ENCODE measurements at regions not wholly inside any gene's neighbourhood (a gene's known extent, or its start where the extent isn't known, plus 50 kb on each side); places are given as distances from the start of the nearest gene placed in this dataset.

DNA sequence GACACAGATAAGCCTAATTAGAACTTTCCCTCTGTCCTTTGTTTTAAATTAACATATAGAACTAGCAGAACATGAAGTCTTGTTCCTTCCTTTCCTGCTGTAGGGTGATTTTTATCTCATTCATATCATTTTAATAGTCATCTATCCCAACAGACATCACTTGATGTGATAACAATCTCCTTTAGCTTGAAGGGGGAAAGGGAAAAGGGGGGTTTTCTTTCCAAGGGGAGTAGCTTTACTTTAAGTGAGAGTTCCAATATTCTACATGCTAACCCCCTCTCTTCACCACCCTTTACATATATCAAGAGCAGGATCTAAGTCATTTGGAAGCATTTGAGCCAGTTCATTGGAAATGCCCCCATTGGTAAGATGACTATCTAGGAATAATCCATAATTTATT, 241.9 kb downstream of the HHIPL2 start:
- Histone ChIP-seq H3K27ac (no peak overlapping the region), H3K9me3 (ENCODE audit: low read depth) (no peaks in the 10 kb centered on the region), H3K4me3 (no peak overlapping the region), H3K36me3 (replicated peaks; ENCODE audit: insufficient read depth, low read depth) (no peaks in the 10 kb centered on the region), H4K20me1 (ENCODE audit: insufficient read depth, poor library complexity, severe bottlenecking) (no peaks in the 10 kb centered on the region), H3K4me2 (no peak overlapping the region), H3K79me2 (no peaks in the 10 kb centered on the region), H3K9me2 (replicated peaks; ENCODE audit: insufficient read depth) (no peaks in the 10 kb centered on the region), H3K4me1 (ENCODE audit: insufficient read depth) (no peaks in the 10 kb centered on the region), H3K27me3 (no peaks in the 10 kb centered on the region), H2AFZ (no peak overlapping the region)
- DNase-seq (ENCODE audit: low spot score), result no peak
- TF ChIP-seq EZH2 (IDR thresholded peaks at IDR 0.05; ENCODE audit: borderline replicate concordance) (no peak), EZH2phosphoT487 (IDR thresholded peaks at IDR 0.05; ENCODE audit: low read depth, severe bottlenecking, unreplicated experiment) (no peak)
- TF ChIP-seq, protein P1, sequence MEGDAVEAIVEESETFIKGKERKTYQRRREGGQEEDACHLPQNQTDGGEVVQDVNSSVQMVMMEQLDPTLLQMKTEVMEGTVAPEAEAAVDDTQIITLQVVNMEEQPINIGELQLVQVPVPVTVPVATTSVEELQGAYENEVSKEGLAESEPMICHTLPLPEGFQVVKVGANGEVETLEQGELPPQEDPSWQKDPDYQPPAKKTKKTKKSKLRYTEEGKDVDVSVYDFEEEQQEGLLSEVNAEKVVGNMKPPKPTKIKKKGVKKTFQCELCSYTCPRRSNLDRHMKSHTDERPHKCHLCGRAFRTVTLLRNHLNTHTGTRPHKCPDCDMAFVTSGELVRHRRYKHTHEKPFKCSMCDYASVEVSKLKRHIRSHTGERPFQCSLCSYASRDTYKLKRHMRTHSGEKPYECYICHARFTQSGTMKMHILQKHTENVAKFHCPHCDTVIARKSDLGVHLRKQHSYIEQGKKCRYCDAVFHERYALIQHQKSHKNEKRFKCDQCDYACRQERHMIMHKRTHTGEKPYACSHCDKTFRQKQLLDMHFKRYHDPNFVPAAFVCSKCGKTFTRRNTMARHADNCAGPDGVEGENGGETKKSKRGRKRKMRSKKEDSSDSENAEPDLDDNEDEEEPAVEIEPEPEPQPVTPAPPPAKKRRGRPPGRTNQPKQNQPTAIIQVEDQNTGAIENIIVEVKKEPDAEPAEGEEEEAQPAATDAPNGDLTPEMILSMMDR (IDR thresholded peaks at IDR 0.05; ENCODE audit: poor library complexity), result no peak

DNA sequence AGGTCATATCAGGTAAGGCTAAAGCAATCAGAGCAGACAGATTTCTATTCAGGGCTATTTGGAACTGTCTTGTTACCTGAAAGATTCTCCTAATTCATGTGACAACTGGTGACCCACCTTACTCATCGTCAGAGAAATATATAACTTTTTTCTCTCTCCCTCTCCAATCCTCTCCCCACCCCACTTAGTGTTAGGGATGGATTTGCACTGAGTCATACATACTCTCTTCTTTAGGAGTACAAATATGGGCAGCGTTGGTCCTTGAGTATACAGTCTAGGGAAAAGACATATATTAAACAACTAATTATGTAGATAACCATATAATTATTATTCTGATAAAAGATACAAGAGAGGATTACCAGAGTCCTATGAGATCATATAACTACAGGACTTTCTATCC, 246.3 kb downstream of the HHIPL2 start:
- Histone ChIP-seq H3K9me3 (ENCODE audit: low read depth) (no peaks in the 10 kb centered on the region), H3K9me2 (replicated peaks; ENCODE audit: insufficient read depth) (no peaks in the 10 kb centered on the region), H3K4me2 (no peak overlapping the region), H2AFZ (no peak overlapping the region), H3K27ac (no peak overlapping the region), H3K4me3 (no peak overlapping the region), H3K79me2 (no peaks in the 10 kb centered on the region), H4K20me1 (ENCODE audit: insufficient read depth, poor library complexity, severe bottlenecking) (no peaks in the 10 kb centered on the region), H3K4me1 (ENCODE audit: insufficient read depth) (no peaks in the 10 kb centered on the region), H3K36me3 (replicated peaks; ENCODE audit: insufficient read depth, low read depth) (no peaks in the 10 kb centered on the region), H3K27me3 (no peaks in the 10 kb centered on the region)
- DNase-seq (ENCODE audit: low spot score), result no peak
- TF ChIP-seq, protein P1 (IDR thresholded peaks at IDR 0.05; ENCODE audit: poor library complexity), result no peak
- TF ChIP-seq EZH2 (IDR thresholded peaks at IDR 0.05; ENCODE audit: borderline replicate concordance) (no peak), EZH2phosphoT487 (IDR thresholded peaks at IDR 0.05; ENCODE audit: low read depth, severe bottlenecking, unreplicated experiment) (no peak)
- 75% methylated on average over 2 of the region's 2 CpGs for WGBS (ENCODE audit: low lambda C conversion rate, missing lambda C conversion rate)

DNA sequence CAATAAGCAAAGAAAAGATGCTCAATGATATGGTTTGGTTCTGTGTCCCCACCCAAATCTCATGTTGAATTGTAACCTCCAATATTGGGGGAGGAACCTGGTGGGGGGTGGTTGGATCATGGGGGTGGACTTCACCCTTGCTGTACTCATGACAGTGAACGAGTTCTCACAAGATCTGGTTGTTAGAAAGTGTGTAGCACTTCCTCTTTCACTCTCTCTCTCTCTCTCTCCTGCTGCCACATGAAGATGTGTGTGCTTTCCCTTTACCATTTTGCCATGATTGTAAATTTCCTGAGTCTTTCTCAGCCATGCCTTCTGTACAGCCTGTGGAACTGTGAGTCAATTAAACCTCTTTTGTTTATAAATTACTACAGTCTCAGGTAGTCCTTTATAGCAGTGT, 248.4 kb downstream of the HHIPL2 start:
- Histone ChIP-seq H3K27me3 (no peaks in the 10 kb centered on the region), H3K9me3 (ENCODE audit: low read depth) (no peaks in the 10 kb centered on the region), H3K4me1 (ENCODE audit: insufficient read depth) (no peaks in the 10 kb centered on the region), H3K4me2 (no peak overlapping the region), H3K27ac (no peak overlapping the region), H4K20me1 (ENCODE audit: insufficient read depth, poor library complexity, severe bottlenecking) (no peaks in the 10 kb centered on the region), H3K4me3 (no peak overlapping the region), H2AFZ (no peak overlapping the region), H3K36me3 (replicated peaks; ENCODE audit: insufficient read depth, low read depth) (no peaks in the 10 kb centered on the region), H3K79me2 (no peaks in the 10 kb centered on the region), H3K9me2 (replicated peaks; ENCODE audit: insufficient read depth) (no peaks in the 10 kb centered on the region)
- WGBS (ENCODE audit: low lambda C conversion rate, missing lambda C conversion rate), result 80% methylated on average over 1 of the region's 1 CpG
- TF ChIP-seq EZH2 (IDR thresholded peaks at IDR 0.05; ENCODE audit: borderline replicate concordance), result no peak
- no peak for TF ChIP-seq EZH2phosphoT487 (IDR thresholded peaks at IDR 0.05; ENCODE audit: low read depth, severe bottlenecking, unreplicated experiment)
- TF ChIP-seq, protein P1 (IDR thresholded peaks at IDR 0.05; ENCODE audit: poor library complexity), result no peak
- DNase-seq (ENCODE audit: low spot score), result no peak

DNA sequence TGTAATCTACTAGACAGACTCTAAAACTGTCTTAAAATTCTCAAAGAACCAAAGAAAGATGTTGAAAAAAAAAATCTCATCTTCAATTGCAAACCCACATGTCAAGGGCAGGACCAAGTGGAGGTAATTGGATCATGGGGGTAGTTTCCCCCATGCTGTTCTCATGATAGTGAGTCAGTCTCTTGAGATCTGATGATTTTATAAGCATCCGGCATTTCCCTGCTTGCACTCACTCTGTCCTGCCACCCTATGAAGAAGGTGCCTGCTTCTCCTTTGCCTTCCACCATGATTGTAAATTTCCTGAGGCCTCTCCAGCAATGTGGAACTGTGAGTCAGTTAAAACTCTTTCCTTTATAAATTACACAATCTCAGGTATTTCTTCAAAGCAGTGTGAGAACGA, 257.0 kb downstream of the HHIPL2 start:
- Histone ChIP-seq H3K79me2 (no peaks in the 10 kb centered on the region), H3K27ac (no peak overlapping the region), H2AFZ (no peak overlapping the region), H3K4me2 (no peak overlapping the region), H3K36me3 (replicated peaks; ENCODE audit: insufficient read depth, low read depth) (no peaks in the 10 kb centered on the region), H3K9me2 (replicated peaks; ENCODE audit: insufficient read depth) (no peaks in the 10 kb centered on the region), H3K27me3 (no peaks in the 10 kb centered on the region), H3K4me3 (no peak overlapping the region), H3K9me3 (ENCODE audit: low read depth) (no peaks in the 10 kb centered on the region), H3K4me1 (ENCODE audit: insufficient read depth) (no peaks in the 10 kb centered on the region), H4K20me1 (ENCODE audit: insufficient read depth, poor library complexity, severe bottlenecking) (no peaks in the 10 kb centered on the region)
- 96% methylated on average over 2 of the region's 2 CpGs for WGBS (ENCODE audit: low lambda C conversion rate, missing lambda C conversion rate)
- no peak for TF ChIP-seq EZH2phosphoT487 (IDR thresholded peaks at IDR 0.05; ENCODE audit: low read depth, severe bottlenecking, unreplicated experiment)
- TF ChIP-seq, protein P1 (IDR thresholded peaks at IDR 0.05; ENCODE audit: poor library complexity), result no peak
- TF ChIP-seq EZH2 (IDR thresholded peaks at IDR 0.05; ENCODE audit: borderline replicate concordance), result no peak
- DNase-seq (ENCODE audit: low spot score), result no peak

Data from hepatocyte (in vitro differentiated cells).